ENCODE measurements at regions not wholly inside any gene's neighbourhood (a gene's known extent, or its start where the extent isn't known, plus 50 kb on each side); places are given as distances from the start of the nearest gene placed in this dataset.
"Not testable (repeated sequence)": the region's sequence is repeated elsewhere in the genome, so short reads cannot be mapped to it uniquely, and the experiment has no call there.

DNA sequence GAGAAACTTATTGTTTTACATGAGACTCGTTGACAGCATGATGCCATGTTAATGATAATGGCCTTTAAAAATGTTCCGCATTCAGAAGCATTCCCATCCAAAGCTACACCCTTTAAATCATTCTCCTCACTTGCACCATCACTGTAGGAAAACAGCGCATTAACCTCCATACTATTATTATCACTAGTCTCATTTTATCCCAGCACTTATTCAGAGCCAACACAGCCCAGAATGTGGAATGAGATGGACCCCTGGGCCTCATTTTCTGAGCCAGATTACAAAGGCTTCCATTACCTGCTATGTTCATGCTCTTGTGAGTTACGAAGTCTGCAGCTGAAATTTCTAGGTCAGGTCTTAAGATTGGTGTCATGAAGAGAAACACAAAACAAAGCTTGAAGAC lies 159.4 kb downstream of the HS3ST3A1 start:
- in situ Hi-C loops (cut with HindIII; ENCODE audit: low sequenced_read_pairs) = no loop called here
- no peak for DNase-seq (ENCODE audit: low spot score)

DNA sequence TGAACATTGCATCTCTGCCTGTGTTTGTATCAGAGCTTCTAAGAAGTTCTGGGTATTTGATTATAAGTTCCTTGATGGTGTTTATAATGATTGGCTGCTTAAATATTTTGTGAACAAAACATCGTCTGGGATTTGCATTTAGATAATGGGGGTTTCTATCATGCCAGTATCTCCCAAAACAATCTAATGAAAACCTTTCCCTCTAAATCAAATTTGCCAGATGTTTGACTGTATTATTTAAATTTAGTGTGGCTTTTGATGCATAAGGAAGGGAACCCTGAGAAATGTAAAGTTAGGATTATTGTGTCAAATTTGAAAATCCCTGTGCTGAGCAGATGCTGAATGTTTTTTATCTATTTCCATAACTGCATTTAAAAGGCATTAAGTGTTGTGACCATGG lies 159.9 kb downstream of the HS3ST3A1 start:
- in situ Hi-C loops (cut with HindIII; ENCODE audit: low sequenced_read_pairs) = no loop called here
- no peak for DNase-seq (ENCODE audit: low spot score)

DNA sequence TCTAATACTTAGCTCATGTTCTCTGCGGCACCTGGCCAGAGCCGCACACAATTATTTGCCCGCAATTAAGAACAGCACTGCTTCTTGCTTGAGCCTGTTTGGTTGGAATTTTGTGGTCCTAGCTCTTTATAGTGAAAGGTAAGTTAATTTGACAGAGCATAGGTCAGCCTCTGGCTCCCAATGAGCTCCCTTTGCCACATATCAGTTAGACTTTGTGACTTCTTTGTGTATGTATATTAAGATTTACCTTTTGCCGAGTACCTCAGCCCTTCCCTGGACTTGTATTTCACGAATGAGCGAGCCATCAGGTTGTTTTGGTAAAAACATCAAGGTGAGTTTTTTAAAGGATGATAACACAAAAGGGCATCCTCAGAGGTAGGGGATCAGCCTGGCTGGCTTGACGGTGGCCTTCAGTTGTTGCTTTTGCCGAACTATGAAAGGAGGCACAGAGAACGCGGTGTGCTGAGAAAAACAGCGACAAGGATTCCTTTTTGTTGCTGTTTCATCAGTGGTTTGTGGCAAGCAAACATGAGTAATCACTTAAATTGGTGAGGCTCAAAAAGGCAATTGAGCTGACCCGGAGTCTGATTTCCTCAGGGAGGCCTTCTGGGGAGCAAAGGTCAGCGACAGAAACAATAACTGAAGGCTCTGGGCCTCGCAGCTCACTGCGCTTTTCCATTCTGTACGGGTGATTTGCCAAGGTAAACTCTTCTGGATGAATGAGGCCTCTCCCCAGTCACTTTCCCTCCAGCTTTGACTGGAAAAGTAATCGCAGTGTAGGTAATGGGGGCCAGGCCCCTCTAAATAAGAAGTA lies 163.6 kb downstream of the HS3ST3A1 start:
- in situ Hi-C loops (cut with HindIII; ENCODE audit: low sequenced_read_pairs) = no loop called here
- DNase-seq (ENCODE audit: low spot score) = no peak

DNA sequence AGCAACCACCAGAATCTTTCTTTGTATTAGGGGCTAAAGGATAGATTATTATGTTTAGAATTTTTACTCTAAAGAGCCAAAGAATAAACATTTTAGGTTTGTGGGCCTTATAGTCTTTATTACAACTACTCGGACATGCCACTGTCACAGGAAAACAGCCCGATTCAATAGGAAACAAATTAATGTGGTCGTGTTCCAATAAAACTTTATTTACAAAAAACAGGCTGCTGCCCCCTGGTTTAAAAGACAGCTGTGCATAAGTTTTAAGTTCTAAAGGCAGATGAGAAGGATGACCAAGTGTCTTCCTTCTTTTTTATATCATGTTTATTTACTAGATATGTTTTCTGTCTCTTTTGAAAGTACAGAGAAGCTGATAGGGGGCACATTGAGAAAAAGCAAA lies 166.5 kb downstream of the HS3ST3A1 start:
- DNase-seq (ENCODE audit: low spot score) = no peak
- in situ Hi-C loops (cut with HindIII; ENCODE audit: low sequenced_read_pairs) = no loop called here

DNA sequence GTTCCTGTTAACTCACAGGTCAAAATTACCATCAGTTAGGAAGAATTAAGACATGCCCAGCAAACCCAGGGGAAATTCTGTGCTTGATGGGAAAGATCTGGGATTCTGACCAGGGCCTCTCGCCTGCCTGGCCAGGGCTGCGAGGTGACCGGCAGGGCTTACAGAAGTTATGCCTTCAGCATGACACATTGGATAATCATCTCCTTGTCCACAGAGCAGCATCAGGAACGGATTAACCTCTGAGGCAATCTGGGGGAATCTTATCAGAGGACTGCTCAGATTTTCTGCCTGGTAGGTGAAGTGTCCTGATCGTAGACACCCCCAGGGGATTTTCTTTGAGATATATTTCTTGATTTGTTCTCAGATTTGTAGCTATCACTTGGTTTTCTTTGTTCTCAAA lies 172.5 kb downstream of the HS3ST3A1 start:
- in situ Hi-C loops (cut with HindIII; ENCODE audit: low sequenced_read_pairs) = no loop called here
- no peak for DNase-seq (ENCODE audit: low spot score)

DNA sequence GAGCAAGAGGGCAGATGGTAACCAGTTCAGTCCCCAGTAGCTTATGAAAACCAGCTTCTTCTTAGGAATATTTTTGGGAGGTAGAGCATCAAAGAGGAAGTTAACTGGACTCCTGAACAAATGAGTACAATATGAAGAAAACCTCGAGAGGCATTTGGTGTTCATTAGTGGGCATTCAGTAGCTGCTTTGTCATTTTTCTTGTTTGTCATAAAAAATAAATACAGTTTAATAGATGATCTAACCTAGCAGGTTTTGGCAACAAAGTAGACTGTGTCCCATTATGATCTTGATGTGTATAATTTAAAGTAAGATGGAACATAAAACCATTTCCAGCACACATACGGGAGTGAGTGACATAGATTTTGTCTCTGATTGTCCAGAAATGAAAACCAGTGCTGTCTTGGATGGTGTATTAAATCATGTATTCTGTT lies 173.1 kb downstream of the HS3ST3A1 start:
- in situ Hi-C loops (cut with HindIII; ENCODE audit: low sequenced_read_pairs) = no loop called here
- DNase-seq (ENCODE audit: low spot score) = no peak

DNA sequence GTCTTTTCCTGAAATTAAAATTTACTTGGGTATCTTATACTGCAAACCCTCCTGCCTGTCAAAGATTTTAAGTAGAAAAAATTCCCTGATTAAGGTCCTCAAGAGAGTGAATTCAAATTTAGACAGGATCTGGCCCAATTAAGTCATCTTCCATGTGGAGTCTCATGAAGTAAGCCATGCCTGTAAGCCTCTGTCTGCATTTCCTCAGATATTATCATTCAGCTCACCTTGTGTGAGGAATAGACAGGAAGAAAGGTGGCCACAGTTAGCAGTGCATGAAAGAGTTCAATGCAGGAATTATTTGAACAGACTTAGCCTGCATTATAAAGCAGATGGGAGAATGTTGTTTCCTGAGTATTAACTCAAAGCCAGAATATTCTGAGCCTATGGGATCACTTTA lies 174.7 kb downstream of the HS3ST3A1 start:
- in situ Hi-C loops (cut with HindIII; ENCODE audit: low sequenced_read_pairs) = no loop called here
- no peak for DNase-seq (ENCODE audit: low spot score)

DNA sequence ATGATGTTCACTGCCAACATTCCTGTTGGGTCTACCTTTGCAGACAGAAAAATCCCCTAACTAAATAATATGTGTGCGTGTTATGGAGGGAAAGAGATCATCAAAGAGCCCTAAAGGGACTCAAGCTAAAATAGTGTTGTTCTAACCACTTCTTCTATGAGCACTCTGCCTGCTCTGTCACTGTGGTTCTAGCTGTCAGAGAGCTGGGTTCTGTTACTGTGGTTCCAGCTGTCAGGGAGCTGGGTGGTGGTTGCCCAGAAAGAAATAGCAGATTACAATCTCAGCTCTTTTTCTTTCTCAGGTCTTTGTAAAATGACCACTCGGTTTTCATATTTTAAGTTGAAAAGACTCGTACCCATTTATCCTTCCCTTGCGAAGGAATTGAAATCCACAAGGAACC lies 176.3 kb downstream of the HS3ST3A1 start:
- no peak for DNase-seq (ENCODE audit: low spot score)
- in situ Hi-C loops (cut with HindIII; ENCODE audit: low sequenced_read_pairs) = no loop called here

DNA sequence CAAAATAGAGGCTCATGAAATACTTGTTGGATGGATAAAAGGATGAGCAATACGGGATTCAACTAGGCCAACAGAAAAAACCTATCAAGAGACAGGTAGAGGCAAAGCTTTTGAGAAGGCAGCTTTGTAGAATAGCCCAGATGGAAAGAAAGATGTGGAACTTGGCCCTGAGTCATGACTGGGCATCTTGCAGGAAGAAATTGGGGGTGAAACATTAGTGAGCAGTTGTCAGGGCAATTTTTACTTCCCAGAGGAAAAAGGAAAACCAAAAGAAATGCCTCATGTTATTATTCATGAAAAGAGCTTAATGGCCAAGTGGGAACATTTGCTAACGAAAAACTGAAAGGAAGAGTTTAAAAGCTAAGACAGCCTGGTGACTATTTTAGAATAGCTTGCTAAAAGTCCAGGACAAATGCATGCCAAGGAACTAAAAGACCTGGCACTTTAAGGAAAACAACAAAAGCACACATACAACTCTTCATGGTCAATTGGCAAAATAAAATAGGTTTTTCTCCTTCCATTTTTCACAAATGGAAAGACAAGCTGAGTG lies 180.1 kb downstream of the HS3ST3A1 start:
- in situ Hi-C loops (cut with HindIII; ENCODE audit: low sequenced_read_pairs) = no loop called here
- DNase-seq (ENCODE audit: low spot score) = no peak

DNA sequence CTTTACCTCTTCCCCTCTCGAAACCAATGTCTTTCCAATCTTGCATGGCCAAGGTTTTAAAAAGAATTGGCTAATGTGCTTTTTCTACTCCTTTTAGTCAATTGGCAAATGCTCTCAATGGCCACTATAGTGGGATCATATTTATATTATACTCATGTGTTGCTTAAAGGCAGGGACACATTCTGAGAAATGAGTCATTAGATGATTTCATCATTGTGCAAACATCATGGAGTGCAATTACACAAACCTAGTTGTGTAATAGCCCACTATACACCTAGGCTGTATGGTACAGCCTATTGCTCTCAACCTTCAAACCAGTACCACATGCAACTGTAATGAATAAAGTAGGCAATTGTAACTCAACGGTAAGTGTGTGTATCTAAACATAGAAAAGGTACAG lies 180.9 kb downstream of the HS3ST3A1 start:
- no peak for DNase-seq (ENCODE audit: low spot score)

DNA sequence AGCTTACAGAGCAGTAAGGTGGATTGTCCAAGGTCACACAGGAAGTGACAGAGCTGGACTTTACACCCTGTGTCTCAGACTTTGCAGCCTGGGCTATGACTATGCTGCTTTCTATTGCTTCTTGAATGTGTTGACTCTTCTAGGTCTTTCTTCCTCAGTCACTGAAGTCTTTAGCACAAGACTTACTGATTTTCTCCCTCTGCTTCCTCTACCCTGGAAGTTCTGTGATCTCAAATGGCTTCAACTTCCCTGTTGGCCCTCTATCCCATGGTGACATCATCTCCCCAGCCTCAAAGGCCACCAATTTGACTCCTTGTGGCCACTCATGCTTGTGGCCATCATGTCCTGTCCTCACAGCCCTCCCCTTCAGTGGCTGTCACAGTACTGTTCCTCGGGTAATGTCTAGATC lies 181.3 kb downstream of the HS3ST3A1 start:
- in situ Hi-C loops (cut with HindIII; ENCODE audit: low sequenced_read_pairs) = no loop called here
- DNase-seq (ENCODE audit: low spot score) = no peak

More for the DNA sequence above, 180.9 kb downstream of the HS3ST3A1 start:
- in situ Hi-C loops (cut with HindIII; ENCODE audit: low sequenced_read_pairs) = no loop called here

DNA sequence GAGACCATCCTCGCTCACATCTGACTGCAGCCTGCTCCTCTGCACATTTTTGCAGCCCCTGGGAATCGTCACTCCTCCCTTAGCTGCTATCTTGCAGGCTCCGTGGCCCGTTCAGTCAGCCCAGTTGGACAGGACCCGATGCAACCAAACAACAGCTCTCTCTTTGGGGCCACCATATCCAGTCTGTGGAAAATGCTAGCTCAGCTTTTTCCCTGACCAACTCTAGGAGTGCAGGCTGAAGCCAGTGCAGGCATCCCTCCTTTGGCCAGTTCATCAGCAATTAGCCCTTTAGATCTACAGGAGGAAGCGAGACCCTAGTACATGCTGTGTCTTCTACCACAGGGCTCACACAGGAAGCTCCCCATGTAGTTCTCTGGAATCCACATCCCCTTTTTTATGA lies 182.1 kb downstream of the HS3ST3A1 start:
- in situ Hi-C loops (cut with HindIII; ENCODE audit: low sequenced_read_pairs) = no loop called here
- DNase-seq (ENCODE audit: low spot score) = no peak

DNA sequence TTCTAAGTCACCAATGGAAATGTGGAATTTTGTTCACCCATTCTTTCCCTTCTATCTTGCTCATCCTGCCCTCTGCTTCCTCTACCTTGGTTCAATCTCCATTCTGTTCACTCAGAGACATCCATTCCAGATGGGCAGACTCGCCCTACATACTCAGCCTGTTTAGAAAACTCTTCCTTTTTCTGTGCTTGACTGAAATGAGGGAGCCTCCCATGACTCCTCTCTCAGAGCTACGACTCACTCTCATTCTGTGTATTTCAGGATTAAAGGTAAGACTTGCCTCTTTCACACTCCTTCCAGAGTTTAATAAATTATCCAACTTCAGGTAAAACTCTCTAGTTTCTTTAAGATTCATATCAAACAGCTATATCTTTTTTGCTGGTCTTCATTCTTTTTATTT lies 182.8 kb downstream of the HS3ST3A1 start:
- no peak for DNase-seq (ENCODE audit: low spot score)
- in situ Hi-C loops (cut with HindIII; ENCODE audit: low sequenced_read_pairs) = no loop called here

DNA sequence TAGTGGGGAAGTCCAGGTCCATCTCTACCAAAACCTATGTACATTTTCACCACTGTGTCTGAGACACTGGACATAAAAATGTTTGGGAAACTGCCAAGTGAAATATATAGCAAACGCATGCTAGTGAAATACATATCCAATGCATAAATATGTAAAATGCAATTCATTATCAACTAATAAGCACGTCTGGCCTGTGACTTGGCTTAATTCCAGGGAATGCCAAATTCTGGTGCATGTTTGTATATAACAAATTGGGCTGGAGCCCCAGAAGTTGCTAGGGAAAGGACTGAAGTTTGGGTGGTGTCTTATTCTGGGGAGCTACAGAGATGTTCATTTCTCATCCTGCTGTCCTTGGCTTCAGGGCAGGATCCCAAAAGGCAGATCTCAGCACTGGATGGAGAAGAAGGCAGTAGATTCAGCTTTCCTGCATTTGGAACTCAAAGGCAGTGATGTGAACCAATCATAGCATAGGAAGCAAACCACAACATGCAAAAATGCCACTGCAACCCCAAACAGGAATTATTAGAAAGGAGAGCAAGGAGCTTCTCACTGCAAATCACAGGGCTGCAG lies 184.3 kb downstream of the HS3ST3A1 start:
- in situ Hi-C loops (cut with HindIII; ENCODE audit: low sequenced_read_pairs) = no loop called here
- no peak for DNase-seq (ENCODE audit: low spot score)

DNA sequence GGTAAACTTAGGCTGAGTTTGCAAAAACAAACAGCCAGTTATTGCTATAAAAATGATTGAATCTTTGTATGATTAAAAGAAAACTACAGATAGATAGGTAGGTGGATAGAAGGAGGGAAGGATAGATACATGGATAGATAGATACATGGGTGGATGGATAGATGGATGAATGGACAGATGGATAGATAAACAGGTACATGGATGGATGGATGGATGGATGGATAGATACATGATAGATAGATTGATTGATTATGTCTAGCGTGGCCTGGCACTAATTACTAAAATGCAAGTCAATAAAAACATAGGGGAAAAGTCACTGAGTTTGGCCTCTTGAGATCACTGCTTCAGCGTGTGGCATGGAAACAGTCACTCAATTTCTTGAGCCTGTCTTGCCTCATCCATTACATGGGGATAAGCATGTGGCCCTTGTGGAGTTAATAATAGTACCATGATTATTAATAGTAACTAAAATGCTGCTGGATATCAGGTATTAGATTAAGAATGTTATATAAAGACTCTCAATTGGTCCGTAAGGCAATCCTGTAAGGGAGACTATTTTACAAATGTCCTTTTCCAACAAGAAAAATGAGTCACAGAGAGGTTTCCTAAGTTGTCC lies 184.9 kb downstream of the HS3ST3A1 start:
- in situ Hi-C loops (cut with HindIII; ENCODE audit: low sequenced_read_pairs) = no loop called here
- DNase-seq (ENCODE audit: low spot score) = no peak

DNA sequence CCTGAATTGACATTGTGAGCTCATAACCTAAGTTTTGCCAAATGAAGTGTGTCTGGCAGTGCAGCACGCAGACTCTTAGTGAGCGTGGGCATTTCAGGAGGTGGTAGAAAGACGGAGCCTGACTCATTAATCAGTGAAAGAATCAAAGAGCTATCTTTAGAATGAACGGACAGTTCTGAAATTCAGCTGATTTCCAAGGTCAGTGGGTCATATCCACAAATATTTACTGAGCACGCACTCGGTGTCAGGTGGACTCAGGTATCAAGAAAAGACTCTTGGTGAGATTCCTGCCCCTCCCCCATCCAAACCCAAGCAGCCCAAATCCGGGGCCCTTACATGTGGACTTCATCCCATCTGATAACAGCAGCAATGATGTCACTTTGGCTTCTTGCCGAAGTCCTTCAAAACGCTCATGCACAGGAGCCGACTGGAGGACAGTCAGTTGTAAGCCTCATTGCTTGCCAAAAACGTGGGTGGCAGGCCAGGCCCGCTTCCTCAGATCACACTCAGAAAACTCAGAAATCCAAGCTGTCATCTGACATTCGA lies 185.8 kb downstream of the HS3ST3A1 start:
- DNase-seq (ENCODE audit: low spot score) = no peak
- in situ Hi-C loops (cut with HindIII; ENCODE audit: low sequenced_read_pairs) = no loop called here

DNA sequence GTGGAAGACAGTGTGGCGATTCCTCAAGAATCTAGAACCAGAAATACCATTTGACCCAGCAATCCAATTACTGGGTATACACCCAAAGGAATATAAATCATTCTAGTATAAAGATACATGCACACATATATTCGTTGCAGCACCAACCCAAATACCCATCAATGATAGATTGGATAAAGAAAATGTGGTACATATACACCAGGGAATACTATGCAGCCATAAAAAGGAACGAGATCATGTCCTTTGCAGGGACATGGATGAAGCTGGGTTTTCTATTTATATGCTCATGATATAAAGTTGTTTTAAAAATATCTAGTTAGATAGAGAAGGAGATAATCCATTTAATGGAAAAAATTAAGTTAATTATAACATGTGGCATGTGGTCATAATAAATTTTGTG lies 186.5 kb downstream of the HS3ST3A1 start:
- in situ Hi-C loops (cut with HindIII; ENCODE audit: low sequenced_read_pairs); DNase-seq (ENCODE audit: low spot score): not testable (repeated sequence)

DNA sequence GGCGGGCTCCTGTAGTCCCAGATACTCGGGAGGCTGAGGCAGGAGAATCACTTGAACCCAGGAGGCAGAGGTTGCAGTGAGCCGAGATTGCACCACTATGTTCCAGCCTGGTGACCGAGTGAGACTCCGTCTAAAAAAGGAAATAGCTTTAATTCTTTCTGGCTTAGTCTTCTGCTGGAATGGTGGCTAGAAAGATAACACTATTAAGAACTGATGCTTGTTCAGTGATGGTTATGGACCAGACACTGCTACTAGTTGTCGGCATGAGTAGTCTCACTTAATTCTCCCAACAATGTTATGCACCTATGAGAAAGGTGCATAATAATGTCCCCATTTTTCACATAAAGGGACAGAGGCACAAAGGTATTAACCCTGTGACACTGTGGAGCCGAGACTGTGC lies 188.7 kb downstream of the HS3ST3A1 start:
- in situ Hi-C loops (cut with HindIII; ENCODE audit: low sequenced_read_pairs) = no loop called here
- no peak for DNase-seq (ENCODE audit: low spot score)

DNA sequence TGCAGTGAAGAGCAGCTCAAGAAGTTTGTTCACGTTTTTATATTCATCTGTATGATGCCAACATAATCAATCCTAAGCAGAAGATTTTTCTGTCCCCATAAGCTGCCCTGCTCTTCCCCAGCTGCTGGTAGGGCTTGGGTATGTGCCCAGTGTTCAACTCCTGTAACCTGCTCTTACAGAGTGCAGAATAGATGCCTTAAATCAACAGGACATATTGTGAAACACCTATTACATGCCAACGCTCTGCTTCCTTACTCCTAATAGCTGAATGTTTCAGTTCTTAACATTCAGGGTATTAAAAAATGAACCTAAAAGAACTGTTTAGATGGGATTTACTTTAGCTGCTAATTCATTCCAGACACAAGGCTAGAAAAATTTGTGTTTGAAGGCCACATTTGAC lies 190.9 kb downstream of the HS3ST3A1 start:
- in situ Hi-C loops (cut with HindIII; ENCODE audit: low sequenced_read_pairs) = no loop called here
- no peak for DNase-seq (ENCODE audit: low spot score)

DNA sequence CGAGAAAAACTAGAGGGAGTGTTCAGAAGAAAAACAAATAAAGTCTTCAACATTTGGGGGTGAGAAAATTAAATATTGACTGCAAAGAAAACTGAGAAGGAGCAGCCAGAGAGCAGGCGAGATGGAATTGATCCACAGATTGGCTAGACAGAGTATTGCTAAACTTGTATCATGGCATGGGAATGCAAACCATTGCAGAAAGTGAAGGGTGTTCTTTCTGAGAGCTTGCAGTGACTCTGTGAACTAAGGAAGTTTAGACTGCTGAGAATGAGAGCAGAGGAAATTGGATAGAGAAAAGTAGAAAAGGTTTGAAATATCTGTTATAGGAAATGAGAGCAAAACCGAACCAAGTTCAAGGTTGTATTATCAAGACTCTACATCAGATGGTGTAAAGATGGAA lies 191.5 kb downstream of the HS3ST3A1 start:
- in situ Hi-C loops (cut with HindIII; ENCODE audit: low sequenced_read_pairs) = no loop called here
- DNase-seq (ENCODE audit: low spot score) = no peak

Measured in G401 (cell line).